GM12878 (cell line): ENCODE measurements at regions not wholly inside any gene's neighbourhood (a gene's known extent, or its start where the extent isn't known, plus 50 kb on each side); places are given as distances from the start of the nearest gene placed in this dataset.

Source experiments
- BACH1 ChIP-seq: fragments of 450-650 bp; IDR thresholded peaks from 2 replicates; pipeline ENCODE4 v1.6.1; 2017; ENCODE audit warnings: mild to moderate bottlenecking, borderline replicate concordance
- CREB1 ChIP-seq: IDR thresholded peaks from 2 replicates; pipeline ENCODE4 v1.6.1; 2012; ENCODE audit warnings: low read depth, mild to moderate bottlenecking, inconsistent platforms
- HCFC1 ChIP-seq: fragments of 150-350 bp; IDR thresholded peaks from 2 replicates; pipeline ENCODE4 v1.6.1; 2014; ENCODE audit warnings: low read length
- RBBP5 ChIP-seq: fragments of 200-600 bp; sonication (generic); conservative IDR thresholded peaks from 2 replicates; pipeline ENCODE4 v1.6.1; 2016
- TF ChIP-seq, protein P1 (sequence below): IDR thresholded peaks from 2 replicates; pipeline ENCODE4 v1.6.1; 2011; ENCODE audit warnings: low read depth, mild to moderate bottlenecking, low read length, moderate library complexity, borderline replicate concordance; ENCODE audit errors: extremely low read depth
- TF ChIP-seq, protein P2 (sequence below): fragments of 450-650 bp; IDR thresholded peaks from 2 replicates; pipeline ENCODE4 v1.6.1; 2018; ENCODE audit warnings: borderline replicate concordance, mild to moderate bottlenecking; ENCODE audit not compliant: partially characterized antibody

DNA sequence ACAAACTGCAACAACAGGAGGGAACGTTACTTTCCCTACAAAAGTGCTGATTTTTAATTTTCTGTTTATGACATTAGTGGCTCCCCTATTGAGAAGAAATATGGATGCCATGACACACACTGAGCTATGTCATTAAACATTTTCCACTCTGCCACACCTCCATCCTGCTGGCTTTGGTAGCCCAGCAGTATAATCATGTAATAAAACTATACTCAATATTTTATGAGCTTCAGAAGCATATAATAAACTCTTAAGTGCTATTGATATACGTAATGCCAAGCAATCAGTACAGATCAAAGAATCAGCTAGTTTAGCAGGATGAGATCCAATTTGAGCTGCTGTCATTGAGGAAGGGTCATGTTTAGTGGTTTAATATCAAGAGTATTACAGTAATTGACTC lies 141.3 kb upstream of the LRRC7 start:
- TF ChIP-seq HCFC1: no peak
- TF ChIP-seq, protein P1, sequence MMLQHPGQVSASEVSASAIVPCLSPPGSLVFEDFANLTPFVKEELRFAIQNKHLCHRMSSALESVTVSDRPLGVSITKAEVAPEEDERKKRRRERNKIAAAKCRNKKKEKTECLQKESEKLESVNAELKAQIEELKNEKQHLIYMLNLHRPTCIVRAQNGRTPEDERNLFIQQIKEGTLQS: no peak
- TF ChIP-seq RBBP5: no peak
- TF ChIP-seq, protein P2, sequence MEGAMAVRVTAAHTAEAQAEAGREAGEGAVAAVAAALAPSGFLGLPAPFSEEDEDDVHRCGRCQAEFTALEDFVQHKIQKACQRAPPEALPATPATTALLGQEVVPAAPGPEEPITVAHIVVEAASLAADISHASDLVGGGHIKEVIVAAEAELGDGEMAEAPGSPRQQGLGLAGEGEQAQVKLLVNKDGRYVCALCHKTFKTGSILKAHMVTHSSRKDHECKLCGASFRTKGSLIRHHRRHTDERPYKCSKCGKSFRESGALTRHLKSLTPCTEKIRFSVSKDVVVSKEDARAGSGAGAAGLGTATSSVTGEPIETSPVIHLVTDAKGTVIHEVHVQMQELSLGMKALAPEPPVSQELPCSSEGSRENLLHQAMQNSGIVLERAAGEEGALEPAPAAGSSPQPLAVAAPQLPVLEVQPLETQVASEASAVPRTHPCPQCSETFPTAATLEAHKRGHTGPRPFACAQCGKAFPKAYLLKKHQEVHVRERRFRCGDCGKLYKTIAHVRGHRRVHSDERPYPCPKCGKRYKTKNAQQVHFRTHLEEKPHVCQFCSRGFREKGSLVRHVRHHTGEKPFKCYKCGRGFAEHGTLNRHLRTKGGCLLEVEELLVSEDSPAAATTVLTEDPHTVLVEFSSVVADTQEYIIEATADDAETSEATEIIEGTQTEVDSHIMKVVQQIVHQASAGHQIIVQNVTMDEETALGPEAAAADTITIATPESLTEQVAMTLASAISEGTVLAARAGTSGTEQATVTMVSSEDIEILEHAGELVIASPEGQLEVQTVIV: no peak
- TF ChIP-seq CREB1: no peak
- TF ChIP-seq BACH1: no peak
